T-helper 22 cell (primary cell): ENCODE measurements at regions not wholly inside any gene's neighbourhood (a gene's known extent, or its start where the extent isn't known, plus 50 kb on each side); places are given as distances from the start of the nearest gene placed in this dataset.

ENCODE experiments used
- DNase-seq: peaks from one replicate; pipeline ENCODE4 v3.0.0-alpha.2; 2020; ENCODE audit warnings: low read depth

GRCh38 chr15:58327958-58328357 is 103.8 kb upstream of the LIPC start:
- DNase-seq: no peak

DNA sequence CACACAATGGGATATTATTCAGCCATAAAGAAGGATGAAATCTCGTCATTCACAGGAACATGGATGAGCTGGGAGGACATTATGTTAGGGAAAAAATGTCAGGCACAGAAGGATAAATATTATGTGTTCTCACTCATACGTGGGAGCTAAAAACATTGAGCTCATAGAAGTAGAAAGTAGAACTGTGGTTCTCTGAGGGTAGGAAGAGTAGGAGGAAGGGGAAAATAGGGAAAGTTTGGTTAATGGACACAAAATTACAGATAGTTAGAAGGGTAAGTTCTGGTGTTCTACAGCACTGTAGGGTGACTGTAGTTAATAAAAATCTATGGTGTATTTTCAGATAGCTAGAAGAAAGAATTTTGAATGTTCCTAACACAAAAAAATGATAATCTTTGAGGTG is 102.6 kb upstream of the LIPC start:
- DNase-seq: no peak

DNA sequence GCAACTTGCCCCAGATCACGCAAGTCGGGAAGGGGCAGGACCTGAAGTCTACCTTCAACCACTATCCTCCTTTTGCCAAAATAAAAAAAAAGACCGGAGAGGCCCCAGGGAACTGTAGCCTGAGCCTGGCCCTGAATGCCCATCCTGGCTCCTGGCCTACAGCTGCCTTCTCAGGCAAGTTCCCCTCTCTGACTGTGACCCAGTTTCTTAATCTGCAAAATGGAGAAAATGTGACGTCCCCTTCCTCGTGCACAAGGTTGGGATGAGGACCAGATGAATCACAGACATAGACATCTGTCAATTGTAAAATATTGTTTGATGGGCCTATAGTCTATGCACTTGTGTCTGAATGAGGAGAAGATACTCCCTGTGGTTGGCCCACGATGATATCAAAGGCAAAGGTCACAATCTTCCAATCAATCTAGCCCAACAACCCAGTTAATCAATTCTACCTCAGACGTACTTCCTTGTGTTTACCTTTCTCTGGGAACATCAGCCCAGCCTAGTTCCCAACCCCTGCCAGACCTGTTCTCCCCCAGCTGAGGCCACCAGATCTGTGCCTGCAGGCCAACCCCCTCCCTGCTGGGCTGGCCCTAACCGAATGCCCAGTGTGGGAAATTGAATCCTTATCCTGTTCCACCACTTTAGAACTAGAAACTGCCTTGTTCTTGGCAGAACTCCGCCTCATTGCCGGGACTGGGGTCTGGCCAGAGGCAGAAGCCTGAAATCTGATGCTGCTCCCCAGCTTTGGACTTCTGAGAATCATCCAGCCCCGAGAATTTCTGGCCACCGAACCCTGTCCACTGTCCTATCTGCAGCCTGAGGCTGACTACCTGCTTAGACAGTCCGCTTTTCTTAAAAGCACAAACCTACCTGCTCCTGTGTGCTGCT is 101.8 kb upstream of the LIPC start:
- DNase-seq: no peak

DNA sequence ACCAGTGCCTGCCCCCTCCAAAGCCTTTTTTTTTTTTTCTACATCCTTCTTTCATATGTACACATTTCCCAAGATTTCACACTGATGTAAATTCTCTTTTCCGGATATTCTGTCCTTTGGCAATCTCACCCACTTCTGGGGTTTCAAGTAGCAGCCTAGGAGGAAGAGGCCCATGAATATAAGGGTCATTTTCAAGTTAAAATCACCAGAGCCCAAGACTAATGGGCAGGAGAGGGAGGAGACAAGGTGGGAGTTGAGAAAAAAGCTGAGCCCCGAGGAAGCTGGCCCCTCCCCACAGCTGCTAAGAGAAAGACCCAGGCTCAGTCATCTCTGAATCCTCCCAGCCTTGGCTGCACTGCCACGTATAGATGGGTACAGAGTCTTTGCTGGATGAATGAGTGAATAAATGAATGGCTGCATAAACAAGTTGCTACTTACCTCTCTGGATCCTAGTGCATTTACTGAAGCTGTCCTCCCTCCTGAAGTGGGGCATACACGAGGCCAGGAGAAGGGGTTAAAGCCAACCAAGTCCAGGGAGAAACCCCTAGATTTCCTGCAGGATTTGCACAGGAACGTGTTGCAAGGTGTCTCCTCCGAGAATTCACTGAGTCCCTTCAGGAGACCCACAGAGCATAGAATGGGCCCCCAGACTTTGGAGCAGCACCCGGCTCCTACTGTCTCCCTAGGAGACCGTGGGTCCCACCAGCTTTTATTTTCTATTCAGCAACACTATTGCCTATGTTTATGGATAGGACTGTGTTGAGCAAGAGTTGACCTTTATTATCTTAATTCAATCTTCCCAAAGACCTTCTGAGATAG is 100.8 kb upstream of the LIPC start:
- no peak for DNase-seq

GRCh38 chr15:58331560-58331912 is 100.3 kb upstream of the LIPC start:
- DNase-seq: no peak

- peak; percentile 25 for DNase-seq
These were observed 99.7 kb upstream of the LIPC start for GRCh38 chr15:58331913-58332675.

DNA sequence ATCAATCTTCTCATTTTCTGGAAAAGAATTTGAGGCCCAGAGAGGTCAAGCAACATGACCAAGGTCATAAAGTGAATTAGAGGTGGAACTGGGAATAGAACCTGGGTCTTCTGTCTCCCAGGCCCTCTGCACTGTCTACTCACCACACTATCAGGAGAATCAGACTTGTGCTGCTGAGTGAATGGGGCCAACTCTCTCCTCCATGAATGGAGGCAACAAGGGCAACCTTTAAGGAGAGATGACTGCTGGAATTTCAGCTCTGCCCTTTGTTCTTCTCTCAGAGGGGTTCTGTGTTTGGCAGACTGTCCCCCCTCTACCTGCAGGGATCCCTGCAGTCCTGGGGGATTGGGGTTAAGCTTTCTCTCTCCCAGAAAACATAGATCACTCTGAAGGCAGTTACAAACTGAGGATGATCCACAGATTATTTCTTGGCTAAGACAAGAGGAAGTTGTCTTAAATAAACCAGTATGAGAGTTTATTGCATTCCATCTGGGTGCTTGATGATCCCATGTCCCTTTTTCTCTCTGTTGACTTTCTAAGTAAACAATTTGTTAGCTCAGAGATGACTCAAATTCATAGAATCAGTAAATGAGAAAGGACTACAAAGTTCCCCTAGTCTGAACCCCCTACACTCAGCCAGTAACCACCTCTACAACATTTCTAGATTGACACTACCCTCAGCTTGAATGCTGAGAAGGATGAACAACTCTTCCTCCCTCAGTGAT is 99.0 kb upstream of the LIPC start:
- no peak for DNase-seq

- DNase-seq: no peak
These were observed 97.0 kb upstream of the LIPC start for GRCh38 chr15:58334803-58335202.

GRCh38 chr15:58336161-58336560 is 95.6 kb upstream of the LIPC start:
- no peak for DNase-seq

- DNase-seq: no peak
These were observed 91.6 kb upstream of the LIPC start for GRCh38 chr15:58340176-58340575.

GRCh38 chr15:58342508-58342907 is 89.3 kb upstream of the LIPC start:
- no peak for DNase-seq

GRCh38 chr15:58344213-58345070 is 87.3 kb upstream of the LIPC start:
- no peak for DNase-seq

DNA sequence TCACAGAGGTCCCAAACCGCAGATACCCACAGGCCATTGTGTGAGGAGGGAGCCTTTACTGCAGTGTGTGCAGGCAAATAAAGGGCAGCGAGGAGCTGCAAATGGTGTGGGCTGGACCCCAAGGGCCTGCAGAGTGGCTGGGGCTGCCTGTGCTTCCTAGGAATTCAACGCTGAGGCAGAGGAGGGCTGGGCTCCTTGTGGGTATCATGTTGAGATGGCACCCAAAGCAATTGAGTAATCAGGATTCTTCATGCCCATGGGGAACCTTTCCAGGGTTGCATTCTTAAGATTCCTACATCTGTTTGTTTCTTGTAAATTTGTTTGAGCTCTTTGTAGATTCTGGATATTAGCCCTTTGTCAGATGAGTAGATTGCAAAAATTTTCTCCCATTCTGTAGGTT is 85.4 kb upstream of the LIPC start:
- DNase-seq: no peak

DNA sequence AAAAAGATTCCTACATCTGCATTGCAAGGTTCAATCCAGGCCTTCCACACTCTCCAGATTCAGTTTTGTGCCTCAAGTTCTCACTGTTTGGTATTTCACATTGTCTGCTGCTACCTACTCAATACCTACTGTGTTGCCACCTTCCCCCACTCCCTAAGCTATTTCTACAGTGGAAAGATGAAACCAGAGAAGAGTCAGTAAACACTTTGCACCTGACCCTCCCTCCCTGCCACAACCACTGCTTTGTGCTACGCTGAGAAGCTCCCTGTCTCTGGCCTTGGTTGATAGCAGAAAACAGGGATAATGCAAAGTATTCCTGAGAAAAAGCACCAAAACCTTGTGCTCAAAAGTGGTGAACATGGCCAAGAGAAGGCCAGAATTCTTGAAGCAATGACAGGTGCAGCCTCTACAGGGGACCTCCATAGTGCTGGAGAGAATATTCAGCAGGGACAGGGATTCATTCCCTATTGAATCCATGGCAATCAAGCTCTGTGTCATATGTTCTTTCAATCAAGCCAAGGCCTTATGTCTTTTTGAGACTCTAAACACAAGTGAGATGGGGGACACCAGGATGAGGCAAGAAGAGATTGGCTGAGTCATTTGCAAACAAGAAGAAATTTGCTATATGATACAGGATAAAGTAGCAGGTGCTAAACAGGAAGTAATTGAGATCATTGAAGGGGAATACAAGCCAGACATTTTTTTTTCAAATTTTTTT is 83.5 kb upstream of the LIPC start:
- no peak for DNase-seq

DNA sequence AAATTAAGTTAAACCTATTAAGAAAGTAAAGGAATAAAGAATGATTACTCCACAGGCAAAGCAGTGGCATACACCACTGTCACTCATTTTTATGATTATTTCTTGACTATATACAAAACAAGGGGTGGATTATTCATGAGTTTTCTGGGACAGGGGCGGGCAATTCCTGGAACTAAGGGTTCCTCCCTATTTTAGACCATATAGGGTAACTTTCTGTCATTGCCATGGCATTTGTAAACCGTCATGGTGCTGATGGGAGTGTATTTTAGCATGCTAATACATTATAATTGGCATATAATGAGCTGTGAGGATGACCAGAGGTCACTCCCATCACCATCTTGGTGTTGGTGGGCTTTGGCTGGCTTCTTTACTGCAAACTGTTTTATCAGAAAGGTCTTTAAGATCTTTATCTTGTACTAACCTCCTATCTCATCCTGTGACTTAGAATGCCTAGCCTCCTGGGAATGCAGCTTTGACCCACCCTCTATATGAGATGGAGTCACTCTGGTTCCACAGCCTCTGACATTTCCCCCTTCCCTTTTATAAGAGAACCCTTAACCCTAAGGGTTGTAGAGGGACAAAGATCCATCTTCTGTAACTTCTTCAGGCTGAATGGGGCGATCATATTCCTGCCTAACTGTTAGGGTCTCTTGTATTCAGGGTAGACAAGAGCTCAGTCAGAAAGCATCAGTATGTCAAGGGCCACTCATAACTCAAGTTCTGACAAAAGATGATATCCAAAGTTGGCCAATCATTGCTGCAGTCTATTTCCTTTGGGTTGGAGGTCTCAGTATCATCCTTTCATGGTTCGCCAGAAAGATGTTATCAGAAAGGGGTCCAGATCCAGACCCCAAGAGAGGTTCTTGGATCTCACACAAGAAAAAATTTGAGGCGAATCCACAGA is 79.5 kb upstream of the LIPC start:
- no peak for DNase-seq

DNA sequence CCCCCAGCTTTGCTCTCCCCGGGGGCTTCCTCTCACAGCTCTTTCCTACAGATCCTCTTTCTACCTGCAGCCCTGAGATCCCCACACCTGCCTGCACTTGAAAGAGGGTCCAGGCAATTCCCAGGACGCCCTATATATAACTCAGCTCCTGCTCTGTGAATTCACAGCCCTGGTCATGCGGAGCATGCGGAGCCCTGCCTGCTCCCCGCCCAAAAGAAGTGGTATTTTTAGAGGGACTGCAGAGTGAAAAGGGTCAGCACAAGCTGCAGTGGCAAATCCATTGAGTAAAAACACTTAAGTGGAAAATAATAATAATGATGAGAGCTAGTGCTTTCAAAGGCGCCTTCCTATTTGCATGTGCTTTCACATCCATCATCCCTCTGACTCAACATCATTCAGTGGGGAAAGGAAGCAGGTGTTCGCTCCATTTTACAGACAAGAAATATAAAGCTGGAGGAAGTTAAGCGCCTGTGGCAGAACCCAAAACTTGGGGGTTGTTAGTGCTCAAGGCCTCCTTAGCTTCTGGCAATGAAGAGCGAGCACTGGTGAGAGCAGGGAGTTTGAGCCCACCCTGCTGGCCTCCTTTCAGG is 76.3 kb upstream of the LIPC start:
- DNase-seq: no peak

- no peak for DNase-seq
These were observed 75.8 kb upstream of the LIPC start for GRCh38 chr15:58355973-58356372.

GRCh38 chr15:58357529-58358476 is 74.0 kb upstream of the LIPC start:
- no peak for DNase-seq
